HL-60 (cell line): ENCODE measurements at regions not wholly inside any gene's neighbourhood (a gene's known extent, or its start where the extent isn't known, plus 50 kb on each side); places are given as distances from the start of the nearest gene placed in this dataset.

ENCODE experiments used
- CTCF ChIP-seq: IDR thresholded peaks from one replicate; pipeline ENCODE4 v1.5.1; 2011; ENCODE audit warnings: low read length, control low read depth, inconsistent platforms; ENCODE audit not compliant: insufficient read depth
- POLR2AphosphoS5 ChIP-seq: IDR thresholded peaks from 2 replicates; pipeline ENCODE4 v1.6.1; 2012; ENCODE audit warnings: low read depth

GRCh38 chr16:52697971-52698370, 151.0 kb upstream of the TOX3 start:
- TF ChIP-seq POLR2AphosphoS5, result no peak
- TF ChIP-seq CTCF, result no peak
